HG03558 (cell line): ENCODE measurements at regions not wholly inside any gene's neighbourhood (a gene's known extent, or its start where the extent isn't known, plus 50 kb on each side); places are given as distances from the start of the nearest gene placed in this dataset.

Experiments
- ATAC-seq: cut with Tn5 transposase; IDR thresholded peaks from one replicate; pipeline ENCODE4 v1.9.1; 2021; ENCODE audit warnings: moderate number of reproducible peaks; ENCODE audit not compliant: unreplicated experiment; ENCODE audit errors: extremely low read depth

- no peak for ATAC-seq
Measured at GRCh38 chr6:40015530-40015929, 81.3 kb upstream of the MOCS1 start.

- no peak for ATAC-seq
Measured at GRCh38 chr6:40011844-40012243, 77.6 kb upstream of the MOCS1 start.

- no peak for ATAC-seq
Measured at GRCh38 chr6:40000964-40001515, 66.8 kb upstream of the MOCS1 start.

GRCh38 chr6:39999006-39999867 is 65.0 kb upstream of the MOCS1 start:
- ATAC-seq = no peak

- ATAC-seq = no peak
Measured at GRCh38 chr6:39998126-39998525, 63.9 kb upstream of the MOCS1 start.

GRCh38 chr6:39997101-39997635 is 62.9 kb upstream of the MOCS1 start:
- no peak for ATAC-seq

GRCh38 chr6:39995633-39996032 is 61.4 kb upstream of the MOCS1 start:
- ATAC-seq = no peak

- no peak for ATAC-seq
Measured at GRCh38 chr6:39992861-39993622, 58.8 kb upstream of the MOCS1 start.
